Mesothelial cell of epicardium (in vitro differentiated cells): ENCODE measurements at regions not wholly inside any gene's neighbourhood (a gene's known extent, or its start where the extent isn't known, plus 50 kb on each side); places are given as distances from the start of the nearest gene placed in this dataset.

Source experiments
- DNase-seq, 2 experiments: peaks; one replicate each; pipeline ENCODE4 v3.0.0; 2021; ENCODE audit warnings: low spot score in 2 of 2; ENCODE audit not compliant: unreplicated experiment in 2 of 2
- H3K27ac Mint-ChIP-seq: 2 replicates; pipeline ENCODE4 v1.8.0; 2021; ENCODE audit warnings: mixed read lengths
- H3K27me3 Mint-ChIP-seq: 2 replicates; pipeline ENCODE4 v1.8.0; 2021; ENCODE audit warnings: low read depth, mixed read lengths
- H3K36me3 Mint-ChIP-seq: 2 replicates; pipeline ENCODE4 v1.8.0; 2021; ENCODE audit warnings: mixed read lengths
- H3K4me1 Mint-ChIP-seq: 2 replicates; pipeline ENCODE4 v1.8.0; 2021; ENCODE audit warnings: mixed read lengths
- H3K4me3 Mint-ChIP-seq: 2 replicates; pipeline ENCODE4 v1.8.0; 2021; ENCODE audit warnings: mild to moderate bottlenecking, moderate library complexity, mixed read lengths
- H3K9me3 Mint-ChIP-seq: 2 replicates; pipeline ENCODE4 v1.8.0; 2021; ENCODE audit warnings: mixed read lengths
- TF ChIP-seq, protein P1 (sequence below): fragments of 200-600 bp; sonication (generic); IDR thresholded peaks from one replicate; pipeline ENCODE4 v1.5.0; 2021; ENCODE audit warnings: antibody characterized with exemption; ENCODE audit not compliant: unreplicated experiment

- TF ChIP-seq, protein P1, sequence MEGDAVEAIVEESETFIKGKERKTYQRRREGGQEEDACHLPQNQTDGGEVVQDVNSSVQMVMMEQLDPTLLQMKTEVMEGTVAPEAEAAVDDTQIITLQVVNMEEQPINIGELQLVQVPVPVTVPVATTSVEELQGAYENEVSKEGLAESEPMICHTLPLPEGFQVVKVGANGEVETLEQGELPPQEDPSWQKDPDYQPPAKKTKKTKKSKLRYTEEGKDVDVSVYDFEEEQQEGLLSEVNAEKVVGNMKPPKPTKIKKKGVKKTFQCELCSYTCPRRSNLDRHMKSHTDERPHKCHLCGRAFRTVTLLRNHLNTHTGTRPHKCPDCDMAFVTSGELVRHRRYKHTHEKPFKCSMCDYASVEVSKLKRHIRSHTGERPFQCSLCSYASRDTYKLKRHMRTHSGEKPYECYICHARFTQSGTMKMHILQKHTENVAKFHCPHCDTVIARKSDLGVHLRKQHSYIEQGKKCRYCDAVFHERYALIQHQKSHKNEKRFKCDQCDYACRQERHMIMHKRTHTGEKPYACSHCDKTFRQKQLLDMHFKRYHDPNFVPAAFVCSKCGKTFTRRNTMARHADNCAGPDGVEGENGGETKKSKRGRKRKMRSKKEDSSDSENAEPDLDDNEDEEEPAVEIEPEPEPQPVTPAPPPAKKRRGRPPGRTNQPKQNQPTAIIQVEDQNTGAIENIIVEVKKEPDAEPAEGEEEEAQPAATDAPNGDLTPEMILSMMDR, result no peak
- peaks cover 10% of the 10 kb centered on the region for H3K4me1 Mint-ChIP-seq
- H3K9me3 Mint-ChIP-seq, result no peaks in the 10 kb centered on the region
- no peak overlapping the region for H3K4me3 Mint-ChIP-seq
- no peak overlapping the region for H3K27ac Mint-ChIP-seq
- H3K36me3 Mint-ChIP-seq, result no peaks in the 10 kb centered on the region
- no peak for DNase-seq
- H3K27me3 Mint-ChIP-seq, result no peaks in the 10 kb centered on the region
These were observed 412.6 kb downstream of the MLLT3 start for GRCh38 chr9:20209391-20210340.

DNA sequence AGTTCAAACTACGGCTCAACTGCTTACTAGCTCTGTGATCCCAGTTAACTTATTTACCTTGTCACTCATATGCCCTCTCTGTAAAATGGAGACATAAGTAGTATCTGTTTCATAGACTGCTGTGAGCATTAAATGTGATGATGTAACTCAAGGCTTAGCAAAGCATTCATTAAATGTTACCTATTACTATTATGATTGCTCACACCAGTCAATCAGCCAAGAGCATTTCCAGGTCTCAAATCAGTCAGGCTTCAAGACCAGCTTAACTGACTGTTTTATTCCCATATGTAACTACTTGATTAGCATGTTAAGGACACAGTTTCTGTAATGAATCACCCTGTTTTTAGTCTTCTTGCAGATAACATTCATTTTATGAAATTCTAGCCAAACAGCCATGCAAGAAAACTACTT lies 413.3 kb downstream of the MLLT3 start:
- TF ChIP-seq, protein P1, result no peak
- no peaks in the 10 kb centered on the region for H3K36me3 Mint-ChIP-seq
- H3K4me3 Mint-ChIP-seq, result no peak overlapping the region
- H3K9me3 Mint-ChIP-seq, result no peaks in the 10 kb centered on the region
- H3K27me3 Mint-ChIP-seq, result no peaks in the 10 kb centered on the region
- no peak for DNase-seq
- H3K27ac Mint-ChIP-seq, result no peak overlapping the region
- peaks cover 10% of the 10 kb centered on the region for H3K4me1 Mint-ChIP-seq

DNA sequence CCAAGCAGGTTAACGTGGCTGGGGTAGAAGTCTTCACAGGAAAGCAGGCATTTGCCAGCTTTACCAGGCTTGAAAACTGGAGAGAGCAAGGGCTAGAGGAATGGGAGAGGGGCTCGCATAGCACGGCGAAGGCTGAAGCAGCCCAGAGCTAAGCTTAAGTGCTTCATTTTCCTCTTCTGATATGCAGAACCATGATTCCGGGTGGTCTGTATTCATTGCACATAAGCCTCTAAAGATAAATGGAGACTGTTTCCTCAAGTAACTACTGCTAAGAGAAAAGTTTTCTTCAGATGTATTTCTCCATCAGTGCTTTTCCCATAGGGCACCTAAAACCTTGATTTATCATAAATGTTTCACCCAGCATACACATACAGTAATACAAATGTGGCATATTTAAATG lies 414.1 kb downstream of the MLLT3 start:
- H3K9me3 Mint-ChIP-seq, result no peaks in the 10 kb centered on the region

DNA sequence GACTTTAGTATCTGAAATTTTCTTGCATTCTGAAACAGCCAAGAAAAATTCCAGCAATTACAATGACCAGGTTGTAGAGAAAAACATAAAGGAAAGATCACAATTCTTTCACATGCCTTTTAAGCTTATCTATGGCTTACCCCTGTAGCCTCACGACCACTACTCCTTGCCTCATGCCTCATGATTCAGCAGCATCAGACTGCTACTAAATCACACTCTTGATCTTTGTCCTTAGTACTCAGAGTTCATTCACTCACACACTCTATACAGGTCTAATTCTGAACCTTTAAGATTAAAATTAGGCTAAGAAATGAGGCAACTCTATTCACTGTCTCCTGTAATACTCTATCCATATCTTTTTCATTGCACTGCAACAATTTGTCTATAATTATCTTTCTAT lies 415.1 kb downstream of the MLLT3 start:
- TF ChIP-seq, protein P1, result no peak
- DNase-seq, result no peak
- H3K27ac Mint-ChIP-seq, result no peak overlapping the region
- no peaks in the 10 kb centered on the region for H3K9me3 Mint-ChIP-seq
- no peaks in the 10 kb centered on the region for H3K27me3 Mint-ChIP-seq
- peaks cover 14% of the 10 kb centered on the region for H3K4me1 Mint-ChIP-seq
- no peak overlapping the region for H3K4me3 Mint-ChIP-seq
- H3K36me3 Mint-ChIP-seq, result no peaks in the 10 kb centered on the region

More for the DNA sequence above, 414.1 kb downstream of the MLLT3 start:
- H3K4me1 Mint-ChIP-seq, result peaks cover 10% of the 10 kb centered on the region
- DNase-seq, result no peak
- no peak overlapping the region for H3K4me3 Mint-ChIP-seq
- TF ChIP-seq, protein P1, result no peak
- H3K27ac Mint-ChIP-seq, result no peak overlapping the region
- H3K27me3 Mint-ChIP-seq, result no peaks in the 10 kb centered on the region
- H3K36me3 Mint-ChIP-seq, result no peaks in the 10 kb centered on the region

DNA sequence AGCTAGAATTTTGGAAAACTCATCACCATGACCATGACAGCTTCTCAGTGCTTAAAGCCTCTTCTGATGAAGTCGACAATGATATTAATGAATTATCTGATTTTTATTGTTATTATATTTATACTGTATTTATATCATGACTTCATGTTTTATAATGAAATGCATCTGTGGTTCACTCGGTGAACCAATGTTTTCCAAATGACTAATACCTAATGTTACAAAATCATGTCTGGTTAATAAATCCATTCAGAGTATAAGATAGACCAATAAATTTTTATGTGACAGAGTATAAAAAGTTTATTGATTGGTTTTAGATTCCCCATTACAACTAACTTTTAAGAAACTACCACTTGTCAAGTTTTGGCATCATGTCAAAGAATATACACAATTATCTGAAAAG lies 416.5 kb downstream of the MLLT3 start:
- no peak for DNase-seq
- Mint-ChIP-seq H3K4me1 (peaks cover 26% of the 10 kb centered on the region), H3K4me3 (no peak overlapping the region), H3K36me3 (no peaks in the 10 kb centered on the region), H3K27me3 (no peaks in the 10 kb centered on the region), H3K9me3 (no peaks in the 10 kb centered on the region), H3K27ac (no peak overlapping the region)
- TF ChIP-seq, protein P1, result no peak
